ENCODE measurements at regions not wholly inside any gene's neighbourhood (a gene's known extent, or its start where the extent isn't known, plus 50 kb on each side); places are given as distances from the start of the nearest gene placed in this dataset.
"Not testable (repeated sequence)": the region's sequence is repeated elsewhere in the genome, so short reads cannot be mapped to it uniquely, and the experiment has no call there.

DNA sequence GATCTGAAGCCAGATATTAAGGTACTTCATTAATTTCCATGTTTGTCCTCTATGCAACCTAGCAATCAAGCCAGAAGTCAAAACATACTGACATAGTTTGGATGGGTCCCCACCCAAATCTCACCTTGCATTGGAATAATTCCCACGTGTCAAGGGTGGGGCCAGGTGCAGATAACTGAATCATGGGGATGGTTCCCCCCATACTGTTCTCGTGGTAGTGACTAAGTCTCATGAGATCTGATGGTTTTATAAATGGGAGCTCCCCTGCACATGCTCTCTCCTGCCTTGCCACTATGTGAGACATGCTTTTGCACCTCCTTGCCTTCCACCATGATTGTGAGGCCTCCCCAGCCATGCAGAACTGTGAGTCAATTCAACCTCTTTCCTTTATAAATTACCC, 143.9 kb upstream of the C1QTNF3 start:
- H3K9ac ChIP-seq (ENCODE audit: low read length); H3K9me3 ChIP-seq (ENCODE audit: insufficient read depth, low read length): not testable (repeated sequence)

DNA sequence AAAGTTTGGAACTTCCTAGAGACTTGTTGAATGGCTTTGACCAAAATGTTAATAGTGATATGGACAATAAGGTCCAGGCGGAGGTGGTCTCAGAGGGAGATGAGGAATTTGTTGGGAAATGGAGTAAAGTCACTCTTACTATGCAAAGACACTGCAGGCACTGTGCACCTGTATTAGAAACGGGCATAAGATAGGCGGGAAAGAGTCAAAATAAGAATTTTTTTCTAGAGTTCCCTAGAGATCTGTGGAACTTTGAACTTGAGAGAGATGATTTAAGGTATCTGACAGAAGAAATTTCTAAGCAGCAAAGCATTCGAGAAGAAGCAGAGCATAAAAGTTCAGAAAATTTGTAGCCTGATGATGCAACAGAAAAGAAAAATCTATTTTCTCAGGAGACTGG, 144.4 kb upstream of the C1QTNF3 start:
- not testable (repeated sequence) for H2AFZ ChIP-seq (ENCODE audit: low read depth, low read length); H3K9ac ChIP-seq (ENCODE audit: low read length); H3K9me3 ChIP-seq (ENCODE audit: insufficient read depth, low read length); H3K4me1 ChIP-seq (ENCODE audit: low read length); H3K4me2 ChIP-seq (ENCODE audit: low read length); H3K36me3 ChIP-seq (replicated peaks; ENCODE audit: low read depth, low read length); H3K27me3 ChIP-seq (ENCODE audit: low read depth, low read length); H3K4me3 ChIP-seq (ENCODE audit: low read length); H4K20me1 ChIP-seq (ENCODE audit: insufficient read depth, low read length); H3K79me2 ChIP-seq (ENCODE audit: low read length); H3K27ac ChIP-seq (ENCODE audit: low read length)

More for the DNA sequence above, 143.9 kb upstream of the C1QTNF3 start:
- not testable (repeated sequence) for H3K27ac ChIP-seq (ENCODE audit: low read length); H4K20me1 ChIP-seq (ENCODE audit: insufficient read depth, low read length); H2AFZ ChIP-seq (ENCODE audit: low read depth, low read length); H3K4me1 ChIP-seq (ENCODE audit: low read length); H3K4me3 ChIP-seq (ENCODE audit: low read length); H3K4me2 ChIP-seq (ENCODE audit: low read length); H3K27me3 ChIP-seq (ENCODE audit: low read depth, low read length); H3K36me3 ChIP-seq (replicated peaks; ENCODE audit: low read depth, low read length); H3K79me2 ChIP-seq (ENCODE audit: low read length)

DNA sequence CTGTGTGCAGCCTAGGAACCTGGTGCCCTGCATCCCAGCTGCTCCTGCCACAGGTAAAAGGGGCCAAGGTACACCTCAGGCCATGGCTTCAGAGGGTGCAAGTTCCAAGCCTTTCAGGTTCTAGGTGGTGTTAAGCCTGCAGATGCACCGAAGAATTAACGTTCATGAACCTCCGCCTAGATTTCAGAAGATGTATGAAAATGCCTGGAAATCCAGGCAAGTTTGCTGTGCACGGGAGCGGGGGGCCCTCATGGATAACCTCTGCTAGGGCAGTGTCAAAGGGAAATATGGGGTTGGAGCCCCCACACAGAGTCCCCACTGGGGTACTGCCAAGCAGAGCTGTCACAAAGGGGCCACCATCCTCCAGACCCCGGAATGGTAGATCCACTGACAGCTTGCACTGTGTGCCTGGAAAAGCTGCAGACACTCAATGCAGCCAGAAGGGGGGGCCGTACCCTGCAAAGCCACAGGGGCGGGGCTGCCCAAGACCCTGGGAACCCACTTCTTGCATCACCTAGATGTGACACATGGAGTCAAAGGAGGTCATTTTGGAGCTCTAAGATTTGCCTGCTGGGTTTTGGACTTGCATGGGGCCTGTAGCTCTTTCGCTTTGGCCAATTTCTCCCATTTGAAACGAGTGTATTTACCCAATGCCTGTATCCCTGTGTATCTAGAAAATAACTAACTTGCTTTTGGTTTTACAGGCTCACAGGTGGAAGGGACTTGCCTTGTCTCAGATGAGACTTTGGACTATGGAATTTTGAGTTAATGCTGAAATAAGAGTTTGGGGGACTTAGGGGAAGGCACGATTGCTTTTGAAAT, 145.2 kb upstream of the C1QTNF3 start:
- not testable (repeated sequence) for H2AFZ ChIP-seq (ENCODE audit: low read depth, low read length); H3K4me1 ChIP-seq (ENCODE audit: low read length); H3K79me2 ChIP-seq (ENCODE audit: low read length); H3K9me3 ChIP-seq (ENCODE audit: insufficient read depth, low read length); H3K27me3 ChIP-seq (ENCODE audit: low read depth, low read length); H3K27ac ChIP-seq (ENCODE audit: low read length); H3K9ac ChIP-seq (ENCODE audit: low read length); H3K4me3 ChIP-seq (ENCODE audit: low read length); H3K4me2 ChIP-seq (ENCODE audit: low read length); H3K36me3 ChIP-seq (replicated peaks; ENCODE audit: low read depth, low read length); H4K20me1 ChIP-seq (ENCODE audit: insufficient read depth, low read length)
- TF ChIP-seq, protein P1, sequence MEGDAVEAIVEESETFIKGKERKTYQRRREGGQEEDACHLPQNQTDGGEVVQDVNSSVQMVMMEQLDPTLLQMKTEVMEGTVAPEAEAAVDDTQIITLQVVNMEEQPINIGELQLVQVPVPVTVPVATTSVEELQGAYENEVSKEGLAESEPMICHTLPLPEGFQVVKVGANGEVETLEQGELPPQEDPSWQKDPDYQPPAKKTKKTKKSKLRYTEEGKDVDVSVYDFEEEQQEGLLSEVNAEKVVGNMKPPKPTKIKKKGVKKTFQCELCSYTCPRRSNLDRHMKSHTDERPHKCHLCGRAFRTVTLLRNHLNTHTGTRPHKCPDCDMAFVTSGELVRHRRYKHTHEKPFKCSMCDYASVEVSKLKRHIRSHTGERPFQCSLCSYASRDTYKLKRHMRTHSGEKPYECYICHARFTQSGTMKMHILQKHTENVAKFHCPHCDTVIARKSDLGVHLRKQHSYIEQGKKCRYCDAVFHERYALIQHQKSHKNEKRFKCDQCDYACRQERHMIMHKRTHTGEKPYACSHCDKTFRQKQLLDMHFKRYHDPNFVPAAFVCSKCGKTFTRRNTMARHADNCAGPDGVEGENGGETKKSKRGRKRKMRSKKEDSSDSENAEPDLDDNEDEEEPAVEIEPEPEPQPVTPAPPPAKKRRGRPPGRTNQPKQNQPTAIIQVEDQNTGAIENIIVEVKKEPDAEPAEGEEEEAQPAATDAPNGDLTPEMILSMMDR (IDR thresholded peaks at IDR 0.05; ENCODE audit: low read depth, low read length) = peak; percentile 30

DNA sequence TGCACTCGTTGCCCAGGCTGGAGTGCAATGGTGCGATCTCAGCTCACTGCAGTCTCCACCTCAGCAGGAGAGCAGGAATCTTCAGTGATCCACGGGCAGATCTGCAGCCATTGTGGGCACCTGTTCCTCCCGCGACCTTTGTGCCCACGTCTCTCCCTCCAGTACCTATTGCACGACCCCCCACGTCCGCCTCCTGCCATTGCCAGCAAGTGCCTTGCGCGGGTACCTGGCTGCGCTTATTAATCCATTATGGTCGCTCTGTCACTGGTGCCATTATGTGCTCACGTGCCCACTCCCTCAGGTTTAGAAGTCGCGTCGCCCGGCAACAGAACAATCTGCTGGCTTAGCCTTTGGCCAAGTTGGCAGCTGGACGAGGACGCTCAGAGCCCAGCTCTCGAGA, 146.2 kb upstream of the C1QTNF3 start:
- H2AFZ ChIP-seq (ENCODE audit: low read depth, low read length); H3K4me3 ChIP-seq (ENCODE audit: low read length); H3K79me2 ChIP-seq (ENCODE audit: low read length); H3K4me2 ChIP-seq (ENCODE audit: low read length); H3K27me3 ChIP-seq (ENCODE audit: low read depth, low read length); H3K9me3 ChIP-seq (ENCODE audit: insufficient read depth, low read length); H3K4me1 ChIP-seq (ENCODE audit: low read length); H3K36me3 ChIP-seq (replicated peaks; ENCODE audit: low read depth, low read length); H4K20me1 ChIP-seq (ENCODE audit: insufficient read depth, low read length); H3K27ac ChIP-seq (ENCODE audit: low read length); H3K9ac ChIP-seq (ENCODE audit: low read length): not testable (repeated sequence)

DNA sequence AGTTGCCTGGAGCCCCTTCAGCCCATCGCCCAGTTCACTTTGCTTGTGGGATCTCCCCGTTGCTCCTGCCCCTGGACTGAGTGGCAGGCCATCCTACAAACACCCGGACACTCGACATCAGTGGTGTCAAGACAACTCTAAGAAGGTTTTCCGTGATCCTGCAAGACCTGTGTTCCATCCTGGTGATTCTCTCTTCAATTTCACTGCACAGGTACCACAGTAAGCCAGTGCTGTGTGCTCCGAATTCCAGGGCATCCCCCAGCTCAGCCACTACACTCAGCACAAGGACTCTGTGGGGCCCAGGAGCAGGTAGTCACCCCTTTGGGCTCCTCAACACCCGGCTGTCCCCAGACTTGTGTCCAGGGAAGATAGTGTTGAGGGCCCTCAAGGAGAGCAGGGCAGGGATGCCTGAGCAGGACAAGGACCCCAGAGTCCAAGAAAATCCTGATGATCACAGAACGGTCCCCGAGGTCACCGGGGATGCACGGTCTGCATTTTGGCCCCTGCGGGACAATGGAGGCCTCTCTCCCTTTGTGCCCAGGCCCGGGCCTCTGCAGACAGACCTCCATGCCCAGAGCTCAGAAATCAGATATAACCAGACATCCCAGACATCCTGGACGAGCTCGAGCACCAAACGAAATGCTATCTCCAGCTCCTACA, 146.9 kb upstream of the C1QTNF3 start:
- not testable (repeated sequence) for H3K9me3 ChIP-seq (ENCODE audit: insufficient read depth, low read length); H3K4me3 ChIP-seq (ENCODE audit: low read length); H3K36me3 ChIP-seq (replicated peaks; ENCODE audit: low read depth, low read length); H3K9ac ChIP-seq (ENCODE audit: low read length); H3K27ac ChIP-seq (ENCODE audit: low read length); H4K20me1 ChIP-seq (ENCODE audit: insufficient read depth, low read length); H2AFZ ChIP-seq (ENCODE audit: low read depth, low read length); H3K79me2 ChIP-seq (ENCODE audit: low read length); H3K4me1 ChIP-seq (ENCODE audit: low read length); H3K27me3 ChIP-seq (ENCODE audit: low read depth, low read length); H3K4me2 ChIP-seq (ENCODE audit: low read length)

DNA sequence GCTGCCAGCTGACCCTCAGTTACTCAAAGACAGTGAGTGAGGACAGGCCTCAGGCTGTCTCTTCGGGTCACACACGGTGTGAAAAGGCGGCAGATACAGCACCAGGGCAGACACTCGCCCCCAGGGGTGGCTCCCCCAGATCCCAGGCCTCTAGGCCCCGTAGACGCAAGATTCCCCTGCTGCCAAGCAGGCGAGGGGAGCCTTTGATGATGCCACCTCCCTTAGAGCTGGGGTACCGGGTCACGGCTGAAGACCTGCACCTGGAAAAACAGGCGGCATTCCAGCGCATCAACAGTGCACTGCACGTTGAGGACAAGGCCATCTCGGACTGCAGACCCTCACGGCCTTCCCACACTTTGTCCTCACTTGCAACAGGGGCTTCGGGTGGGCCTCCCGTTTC, 147.5 kb upstream of the C1QTNF3 start:
- not testable (repeated sequence) for H2AFZ ChIP-seq (ENCODE audit: low read depth, low read length); H3K9me3 ChIP-seq (ENCODE audit: insufficient read depth, low read length); H3K27ac ChIP-seq (ENCODE audit: low read length); H3K4me1 ChIP-seq (ENCODE audit: low read length); H3K9ac ChIP-seq (ENCODE audit: low read length); H3K36me3 ChIP-seq (replicated peaks; ENCODE audit: low read depth, low read length); H3K4me3 ChIP-seq (ENCODE audit: low read length); H3K27me3 ChIP-seq (ENCODE audit: low read depth, low read length); H3K79me2 ChIP-seq (ENCODE audit: low read length); H4K20me1 ChIP-seq (ENCODE audit: insufficient read depth, low read length); H3K4me2 ChIP-seq (ENCODE audit: low read length)

DNA sequence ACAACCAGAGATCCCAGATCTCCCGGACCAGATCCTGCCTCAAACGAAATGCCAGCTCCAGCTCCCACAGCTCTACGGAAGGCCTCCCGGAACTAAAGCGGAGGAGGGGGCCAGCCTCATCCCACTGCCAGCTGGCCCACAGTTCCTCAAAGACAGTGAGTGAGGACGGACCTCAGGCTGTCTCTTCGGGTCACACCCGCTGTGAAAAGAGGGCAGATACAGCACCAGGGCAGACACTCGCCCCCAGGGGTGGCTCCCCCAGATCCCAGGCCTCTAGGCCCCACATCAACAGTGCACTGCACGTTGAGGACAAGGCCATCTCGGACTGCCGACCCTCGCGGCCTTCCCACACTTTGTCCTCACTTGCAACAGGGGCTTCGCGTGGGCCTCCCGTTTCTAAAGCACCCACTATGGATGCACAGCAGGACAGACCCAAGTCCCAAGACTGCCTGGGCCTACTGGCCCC, 148.3 kb upstream of the C1QTNF3 start:
- H3K4me3 ChIP-seq (ENCODE audit: low read length); H3K4me1 ChIP-seq (ENCODE audit: low read length); H3K4me2 ChIP-seq (ENCODE audit: low read length); H3K27ac ChIP-seq (ENCODE audit: low read length); H3K79me2 ChIP-seq (ENCODE audit: low read length); H4K20me1 ChIP-seq (ENCODE audit: insufficient read depth, low read length); H3K9me3 ChIP-seq (ENCODE audit: insufficient read depth, low read length); H3K36me3 ChIP-seq (replicated peaks; ENCODE audit: low read depth, low read length); H2AFZ ChIP-seq (ENCODE audit: low read depth, low read length); H3K27me3 ChIP-seq (ENCODE audit: low read depth, low read length); H3K9ac ChIP-seq (ENCODE audit: low read length): not testable (repeated sequence)

DNA sequence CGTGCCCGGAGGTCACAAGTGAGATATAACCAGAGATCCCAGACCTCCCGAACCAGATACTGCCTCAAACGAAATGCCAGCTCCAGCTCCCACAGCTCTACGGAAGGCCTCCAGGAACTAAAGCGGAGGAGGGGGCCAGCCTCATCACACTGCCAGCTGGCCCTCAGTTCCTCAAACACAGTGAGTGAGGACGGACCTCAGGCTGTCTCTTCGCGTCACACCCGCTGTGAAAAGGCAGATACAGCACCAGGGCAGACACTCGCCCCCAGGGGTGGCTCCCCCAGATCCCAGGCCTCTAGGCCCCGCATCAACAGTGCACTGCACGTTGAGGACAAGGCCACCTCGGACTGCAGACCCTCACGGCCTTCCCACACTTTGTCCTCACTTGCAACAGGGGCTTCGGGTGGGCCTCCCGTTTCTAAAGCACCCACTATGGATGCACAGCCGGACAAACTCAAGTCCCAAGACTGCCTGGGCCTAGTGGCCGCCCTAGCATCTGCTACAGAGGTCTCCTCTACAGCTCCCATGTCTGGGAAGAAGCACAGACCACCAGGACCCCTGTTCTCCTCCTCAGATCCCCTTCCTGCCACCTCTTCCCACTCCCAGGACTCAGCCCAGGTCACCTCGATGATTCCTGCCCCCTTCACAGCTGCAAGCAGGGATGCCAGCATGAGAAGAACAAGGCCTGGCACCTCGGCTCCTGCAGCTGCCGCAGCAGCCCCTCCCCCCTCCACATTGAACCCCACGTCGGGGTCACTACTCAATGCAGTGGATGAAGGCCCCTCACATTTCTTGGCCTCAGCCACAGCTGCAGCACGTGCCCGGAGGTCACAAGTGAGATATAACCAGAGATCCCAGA, 149.3 kb upstream of the C1QTNF3 start:
- H3K9me3 ChIP-seq (ENCODE audit: insufficient read depth, low read length); H3K79me2 ChIP-seq (ENCODE audit: low read length); H3K9ac ChIP-seq (ENCODE audit: low read length); H3K27ac ChIP-seq (ENCODE audit: low read length); H3K4me2 ChIP-seq (ENCODE audit: low read length); H4K20me1 ChIP-seq (ENCODE audit: insufficient read depth, low read length); H3K36me3 ChIP-seq (replicated peaks; ENCODE audit: low read depth, low read length); H3K27me3 ChIP-seq (ENCODE audit: low read depth, low read length); H2AFZ ChIP-seq (ENCODE audit: low read depth, low read length); H3K4me1 ChIP-seq (ENCODE audit: low read length); H3K4me3 ChIP-seq (ENCODE audit: low read length): not testable (repeated sequence)

All from OCI-LY3 (cell line).